Transverse colon (tissue), 4 donors: ENCODE measurements at regions not wholly inside any gene's neighbourhood (a gene's known extent, or its start where the extent isn't known, plus 50 kb on each side); places are given as distances from the start of the nearest gene placed in this dataset.

Source experiments
- DNase-seq: peaks from one replicate; pipeline ENCODE4 v3.0.0-alpha.2; 2019
- H3K27ac ChIP-seq, 4 donors: fragments of 200-600 bp; sonication (generic); 2 replicates each; pipeline ENCODE4 v1.5.1; 2016 to 2018; ENCODE audit warnings: inconsistent platforms in 4 of 4
- H3K27me3 ChIP-seq: fragments of 200-600 bp; sonication (generic); 2 replicates; pipeline ENCODE4 v1.5.1; 2017; ENCODE audit warnings: inconsistent platforms
- H3K36me3 ChIP-seq, 4 donors: fragments of 200-600 bp; sonication (generic); 2 replicates each; pipeline ENCODE4 v1.5.1; 2017 to 2019; ENCODE audit warnings: inconsistent platforms in 4 of 4
- H3K4me1 ChIP-seq, 4 donors: fragments of 200-600 bp; sonication (generic); 2 replicates each; pipeline ENCODE4 v1.5.1; 2017 to 2020; ENCODE audit warnings: inconsistent platforms in 4 of 4
- H3K4me3 ChIP-seq, 4 donors: fragments of 200-600 bp; sonication (generic); 1 replicate in 1 of 4; 2 replicates in 3 of 4; pipeline versions ENCODE4 v1.5.1 to v1.6.1; 2017 to 2019; ENCODE audit warnings: inconsistent platforms in 4 of 4
- H3K9me3 ChIP-seq, 2 donors: fragments of 200-600 bp; sonication (generic); 2 replicates each; pipeline ENCODE4 v1.5.1; 2017 to 2019; ENCODE audit warnings: inconsistent platforms in 2 of 2
- EP300 ChIP-seq: sonication (generic); formaldehyde crosslinking; IDR thresholded peaks from one replicate; pipeline ENCODE4 v1.6.1; 2017; ENCODE audit warnings: antibody characterized with exemption, low read depth
- POLR2A ChIP-seq: fragments of 450-650 bp; IDR thresholded peaks from one replicate; pipeline ENCODE4 v1.6.1; 2016; ENCODE audit warnings: antibody characterized with exemption, mild to moderate bottlenecking, moderate library complexity
- POLR2AphosphoS5 ChIP-seq, 3 donors: sonication (generic); formaldehyde crosslinking; IDR thresholded peaks; one replicate each; pipeline ENCODE4 v1.6.1; 2016; ENCODE audit warnings: antibody characterized with exemption in 3 of 3
- WGBS, 2 donors: methylation state at CpG; one replicate each; pipeline ENCODE4 v1.1.5; 2018; ENCODE audit warnings: low coverage in 1 of 2; 5-methylcytosine and 5-hydroxymethylcytosine counted together
- in situ Hi-C, 4 donors: fragments of 200-750 bp; cut with MboI; loops; one replicate each; pipeline versions ENCODE4 v1.15.0 to v1.15.1; 2017; ENCODE audit warnings: low sequenced_read_pairs in 3 of 4, low pct_ligation_motif_present in 1 of 4, low pct_unique_long_range_greater_than_20kb in 1 of 4
- intact Hi-C: fragments of 100-400 bp; cut with DNase I; formaldehyde crosslinking; loops from one replicate; pipeline ENCODE4 v1.15.1; 2023; ENCODE audit warnings: low total_unique reads
- TF ChIP-seq, protein P1 (sequence below), 5 experiments: fragments of 200-600 bp in 3 of 5; fragments of 450-650 bp in 2 of 5; sonication (generic) in 3 of 5; IDR thresholded peaks; 1 replicate in 2 of 5; 2 replicates in 3 of 5; pipeline ENCODE4 v1.5.1; 2016 to 2017; ENCODE audit warnings: antibody characterized with exemption in 5 of 5, inconsistent platforms in 3 of 5, mild to moderate bottlenecking in 2 of 5, moderate library complexity in 1 of 5

DNA sequence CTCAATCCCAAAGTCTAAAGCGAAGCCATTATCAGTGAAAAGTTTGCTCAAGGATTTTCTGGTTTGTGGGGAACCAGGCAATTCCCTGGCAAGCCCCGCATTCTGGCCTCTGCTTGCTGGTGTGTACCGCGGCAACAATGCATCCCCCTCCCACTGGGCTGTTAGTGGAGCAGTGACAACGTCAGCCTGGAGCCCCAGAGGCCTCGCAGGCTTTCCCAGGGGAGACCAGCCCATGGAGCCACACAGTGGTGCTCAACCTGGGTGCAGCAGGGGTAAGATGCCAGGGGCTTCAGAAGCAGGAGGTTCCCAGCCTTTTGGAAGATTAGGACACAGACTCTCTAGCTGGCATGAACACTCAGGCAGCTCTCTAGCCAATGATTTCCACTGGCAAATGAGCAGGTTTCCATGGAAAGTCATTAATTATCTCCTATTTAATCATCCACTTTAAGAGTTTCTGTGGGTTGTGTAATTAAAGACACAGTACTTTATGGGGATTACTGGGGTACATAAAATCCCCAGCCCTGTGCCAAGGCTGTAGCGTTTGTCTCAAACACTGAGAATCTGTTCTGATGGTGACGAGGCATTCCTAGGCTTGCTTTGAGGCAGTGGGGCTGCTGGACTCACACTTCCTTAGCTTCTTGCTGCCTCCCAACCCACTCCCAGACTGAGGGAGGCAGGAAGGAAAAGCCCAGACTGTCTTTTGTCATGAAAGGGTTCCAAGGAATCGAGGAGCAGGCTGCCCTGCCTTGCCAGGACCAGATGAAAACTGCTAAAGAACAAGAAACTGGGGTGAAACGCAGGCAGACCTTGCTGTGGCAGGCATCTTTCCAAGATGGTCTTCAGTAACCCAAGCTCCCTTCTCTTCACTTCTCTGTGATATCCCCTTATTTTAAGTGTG, 411.9 kb upstream of the SHH start:
- intact Hi-C loops = no loop called here
- 52 to 66% methylated on average over 2 to 10 of the region's 10 CpGs for WGBS, 2 donors
- Histone ChIP-seq H3K27ac (no peak overlapping the region), H3K4me3 (no peak overlapping the region), H3K27me3 (no peaks in the 10 kb centered on the region), H3K36me3 (no peaks in the 10 kb centered on the region), H3K9me3 (no peaks in the 10 kb centered on the region), H3K4me1 (no peaks in the 10 kb centered on the region)
- in situ Hi-C loops = no loop called here
- TF ChIP-seq, protein P1, sequence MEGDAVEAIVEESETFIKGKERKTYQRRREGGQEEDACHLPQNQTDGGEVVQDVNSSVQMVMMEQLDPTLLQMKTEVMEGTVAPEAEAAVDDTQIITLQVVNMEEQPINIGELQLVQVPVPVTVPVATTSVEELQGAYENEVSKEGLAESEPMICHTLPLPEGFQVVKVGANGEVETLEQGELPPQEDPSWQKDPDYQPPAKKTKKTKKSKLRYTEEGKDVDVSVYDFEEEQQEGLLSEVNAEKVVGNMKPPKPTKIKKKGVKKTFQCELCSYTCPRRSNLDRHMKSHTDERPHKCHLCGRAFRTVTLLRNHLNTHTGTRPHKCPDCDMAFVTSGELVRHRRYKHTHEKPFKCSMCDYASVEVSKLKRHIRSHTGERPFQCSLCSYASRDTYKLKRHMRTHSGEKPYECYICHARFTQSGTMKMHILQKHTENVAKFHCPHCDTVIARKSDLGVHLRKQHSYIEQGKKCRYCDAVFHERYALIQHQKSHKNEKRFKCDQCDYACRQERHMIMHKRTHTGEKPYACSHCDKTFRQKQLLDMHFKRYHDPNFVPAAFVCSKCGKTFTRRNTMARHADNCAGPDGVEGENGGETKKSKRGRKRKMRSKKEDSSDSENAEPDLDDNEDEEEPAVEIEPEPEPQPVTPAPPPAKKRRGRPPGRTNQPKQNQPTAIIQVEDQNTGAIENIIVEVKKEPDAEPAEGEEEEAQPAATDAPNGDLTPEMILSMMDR (IDR thresholded peaks at IDR 0.05) = no peak
- TF ChIP-seq POLR2A = no peak
- no peak for TF ChIP-seq POLR2AphosphoS5 (IDR thresholded peaks at IDR 0.05)
- TF ChIP-seq EP300 = no peak
- no peak for DNase-seq

DNA sequence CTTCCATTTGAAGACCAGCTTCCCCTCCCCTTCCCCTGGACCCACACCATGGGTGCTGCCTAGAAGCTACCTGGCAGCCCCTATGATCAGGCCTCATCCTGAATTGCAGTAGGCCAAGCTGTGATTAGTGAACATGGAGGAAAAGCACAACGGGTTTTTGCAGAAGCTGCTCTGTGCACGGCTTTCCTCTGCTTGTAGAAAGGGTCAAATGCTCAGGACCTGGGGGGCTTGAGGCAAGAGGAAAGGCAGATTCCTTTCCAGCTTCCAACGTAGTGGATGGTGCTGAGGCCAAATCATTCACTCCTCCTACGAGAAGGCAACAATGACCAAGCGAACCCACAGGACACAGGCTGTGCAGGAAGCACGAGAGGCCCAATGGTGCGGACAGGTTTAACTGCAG, 410.3 kb upstream of the SHH start:
- intact Hi-C loops (no loop called here), in situ Hi-C loops (no loop called here)
- no peak overlapping the region for H3K27ac ChIP-seq
- no peaks in the 10 kb centered on the region for H3K36me3 ChIP-seq
- no peaks in the 10 kb centered on the region for H3K9me3 ChIP-seq
- TF ChIP-seq, protein P1 (IDR thresholded peaks at IDR 0.05) = no peak
- TF ChIP-seq EP300 = no peak
- no peak for TF ChIP-seq POLR2AphosphoS5 (IDR thresholded peaks at IDR 0.05)
- TF ChIP-seq POLR2A = no peak
- DNase-seq = no peak
- no peaks in the 10 kb centered on the region for H3K27me3 ChIP-seq
- H3K4me1 ChIP-seq = no peaks in the 10 kb centered on the region
- no peak overlapping the region for H3K4me3 ChIP-seq
- 62 to 79% methylated on average over 5 to 7 of the region's 7 CpGs for WGBS, 2 donors

DNA sequence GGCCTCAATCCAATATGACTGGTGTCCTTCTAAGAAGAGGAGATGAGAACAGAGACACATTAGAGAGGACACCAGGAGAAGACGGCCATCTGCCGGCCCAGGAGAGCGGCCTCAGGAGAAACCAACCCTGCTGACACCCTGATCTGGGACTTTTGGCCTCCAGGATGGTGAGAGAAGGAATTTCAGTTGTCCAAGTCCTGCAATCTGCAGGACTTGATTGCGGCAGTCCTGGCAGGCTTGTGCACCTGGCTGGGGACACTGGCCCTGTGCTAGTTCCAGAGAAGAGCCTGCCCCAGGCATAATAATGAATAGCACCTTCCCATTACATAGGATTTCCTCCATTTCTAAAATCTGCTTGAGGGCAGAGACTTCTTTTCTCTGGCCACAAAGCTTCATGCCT, 409.9 kb upstream of the SHH start:
- H3K27me3 ChIP-seq = no peaks in the 10 kb centered on the region
- WGBS, 2 donors = 90 to 100% methylated on average over 3 to 4 of the region's 4 CpGs
- no peaks in the 10 kb centered on the region for H3K4me1 ChIP-seq
- H3K4me3 ChIP-seq = no peak overlapping the region
- H3K36me3 ChIP-seq = no peaks in the 10 kb centered on the region
- DNase-seq = no peak
- in situ Hi-C loops (no loop called here), intact Hi-C loops (no loop called here)
- no peak overlapping the region for H3K27ac ChIP-seq
- TF ChIP-seq, protein P1 (IDR thresholded peaks at IDR 0.05) = no peak
- no peak for TF ChIP-seq POLR2AphosphoS5 (IDR thresholded peaks at IDR 0.05)
- no peak for TF ChIP-seq EP300
- TF ChIP-seq POLR2A = no peak
- no peaks in the 10 kb centered on the region for H3K9me3 ChIP-seq

DNA sequence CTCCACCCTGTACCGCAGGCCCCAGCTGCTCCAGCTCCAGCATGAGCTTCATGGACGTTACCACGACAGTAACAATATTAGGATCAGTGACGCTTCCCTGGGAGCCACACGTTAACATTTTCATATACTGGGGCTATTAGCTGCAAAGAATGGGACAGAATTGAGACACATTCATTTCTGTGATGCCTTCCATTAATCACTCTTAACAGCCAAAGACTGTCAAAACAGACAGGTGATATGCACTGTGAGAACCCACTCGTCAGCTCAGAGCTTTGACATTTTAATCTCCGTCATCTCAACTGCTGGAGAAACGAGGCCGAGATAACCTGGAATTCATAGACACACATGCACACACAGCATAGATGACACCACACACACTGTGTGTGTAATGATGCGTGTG, 408.4 kb upstream of the SHH start:
- H3K4me3 ChIP-seq = no peak overlapping the region
- no peaks in the 10 kb centered on the region for H3K36me3 ChIP-seq
- WGBS, 2 donors = 81 to 88% methylated on average over 3 to 10 of the region's 10 CpGs
- H3K9me3 ChIP-seq = no peaks in the 10 kb centered on the region
- TF ChIP-seq, protein P1 (IDR thresholded peaks at IDR 0.05) = no peak
- TF ChIP-seq EP300 (no peak), POLR2A (no peak), POLR2AphosphoS5 (IDR thresholded peaks at IDR 0.05) (no peak)
- no peak overlapping the region for H3K27ac ChIP-seq
- H3K4me1 ChIP-seq = no peaks in the 10 kb centered on the region
- no peak for DNase-seq
- H3K27me3 ChIP-seq = no peaks in the 10 kb centered on the region
- intact Hi-C loops = no loop called here
- in situ Hi-C loops = no loop called here
